Ishikawa (cell line): ENCODE measurements at regions not wholly inside any gene's neighbourhood (a gene's known extent, or its start where the extent isn't known, plus 50 kb on each side); places are given as distances from the start of the nearest gene placed in this dataset.

Source experiments
- CEBPB ChIP-seq: IDR thresholded peaks from 2 replicates; pipeline ENCODE4 v1.6.1; 2012
- CREB1 ChIP-seq: IDR thresholded peaks from 2 replicates; pipeline ENCODE4 v1.6.1; 2012; ENCODE audit warnings: low read depth
- EGR1 ChIP-seq: IDR thresholded peaks from 2 replicates; pipeline ENCODE4 v1.6.1; 2012
- EP300 ChIP-seq: IDR thresholded peaks from 2 replicates; pipeline ENCODE4 v1.6.1; 2012; ENCODE audit warnings: borderline replicate concordance
- FOXM1 ChIP-seq: IDR thresholded peaks from 2 replicates; pipeline ENCODE4 v1.6.1; 2012; ENCODE audit warnings: low read depth, borderline replicate concordance
- NFIC ChIP-seq: IDR thresholded peaks from 2 replicates; pipeline ENCODE4 v1.6.1; 2012
- RAD21 ChIP-seq: IDR thresholded peaks from 2 replicates; pipeline ENCODE4 v1.6.1; 2012; ENCODE audit warnings: low read depth
- TAF1 ChIP-seq: IDR thresholded peaks from 2 replicates; pipeline ENCODE4 v1.6.1; 2012; ENCODE audit warnings: low read depth, mild to moderate bottlenecking
- TCF12 ChIP-seq: IDR thresholded peaks from 2 replicates; pipeline ENCODE4 v1.6.1; 2012; ENCODE audit warnings: low read depth
- TEAD4 ChIP-seq: IDR thresholded peaks from 2 replicates; pipeline ENCODE4 v1.6.1; 2012
- YY1 ChIP-seq: IDR thresholded peaks from 2 replicates; pipeline ENCODE4 v1.6.1; 2012; ENCODE audit warnings: low read depth
- ZBTB7A ChIP-seq: IDR thresholded peaks from 2 replicates; pipeline ENCODE4 v1.6.1; 2012; ENCODE audit warnings: low read depth
- TF ChIP-seq, protein P1 (sequence below): IDR thresholded peaks from 2 replicates; pipeline ENCODE4 v1.6.1; 2012; ENCODE audit warnings: low read depth, mild to moderate bottlenecking
- TF ChIP-seq, protein P2 (sequence below): IDR thresholded peaks from 2 replicates; pipeline ENCODE4 v1.6.1; 2012
- TF ChIP-seq, protein P3 (sequence below): IDR thresholded peaks from 2 replicates; pipeline ENCODE4 v1.6.1; 2012

DNA sequence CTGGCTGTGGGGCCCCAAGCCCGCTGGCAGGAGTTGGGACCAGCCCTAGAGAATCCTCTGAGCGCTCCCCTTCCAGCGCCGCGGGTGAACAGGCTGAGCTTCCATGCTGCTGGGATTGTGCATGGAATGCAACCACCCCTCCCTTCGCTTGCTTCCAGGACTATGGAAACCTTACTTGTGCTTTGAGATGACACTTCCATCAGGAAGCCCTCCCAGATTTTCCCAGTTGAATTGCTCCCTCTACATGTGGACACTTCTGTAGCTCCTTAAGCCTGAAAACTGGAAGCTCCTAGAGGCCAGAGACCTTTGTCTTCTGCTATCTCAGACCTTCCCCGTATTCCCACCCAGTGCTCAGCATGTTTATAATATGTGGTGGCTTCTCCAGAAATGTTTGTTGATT lies 213.2 kb upstream of the RPL38 start:
- TF ChIP-seq YY1 (no peak), FOXM1 (no peak), TEAD4 (no peak), TCF12 (no peak), ZBTB7A (no peak), CREB1 (no peak), EP300 (no peak), EGR1 (no peak), CEBPB (no peak), NFIC (no peak), RAD21 (no peak), TAF1 (no peak)
- TF ChIP-seq, protein P1, sequence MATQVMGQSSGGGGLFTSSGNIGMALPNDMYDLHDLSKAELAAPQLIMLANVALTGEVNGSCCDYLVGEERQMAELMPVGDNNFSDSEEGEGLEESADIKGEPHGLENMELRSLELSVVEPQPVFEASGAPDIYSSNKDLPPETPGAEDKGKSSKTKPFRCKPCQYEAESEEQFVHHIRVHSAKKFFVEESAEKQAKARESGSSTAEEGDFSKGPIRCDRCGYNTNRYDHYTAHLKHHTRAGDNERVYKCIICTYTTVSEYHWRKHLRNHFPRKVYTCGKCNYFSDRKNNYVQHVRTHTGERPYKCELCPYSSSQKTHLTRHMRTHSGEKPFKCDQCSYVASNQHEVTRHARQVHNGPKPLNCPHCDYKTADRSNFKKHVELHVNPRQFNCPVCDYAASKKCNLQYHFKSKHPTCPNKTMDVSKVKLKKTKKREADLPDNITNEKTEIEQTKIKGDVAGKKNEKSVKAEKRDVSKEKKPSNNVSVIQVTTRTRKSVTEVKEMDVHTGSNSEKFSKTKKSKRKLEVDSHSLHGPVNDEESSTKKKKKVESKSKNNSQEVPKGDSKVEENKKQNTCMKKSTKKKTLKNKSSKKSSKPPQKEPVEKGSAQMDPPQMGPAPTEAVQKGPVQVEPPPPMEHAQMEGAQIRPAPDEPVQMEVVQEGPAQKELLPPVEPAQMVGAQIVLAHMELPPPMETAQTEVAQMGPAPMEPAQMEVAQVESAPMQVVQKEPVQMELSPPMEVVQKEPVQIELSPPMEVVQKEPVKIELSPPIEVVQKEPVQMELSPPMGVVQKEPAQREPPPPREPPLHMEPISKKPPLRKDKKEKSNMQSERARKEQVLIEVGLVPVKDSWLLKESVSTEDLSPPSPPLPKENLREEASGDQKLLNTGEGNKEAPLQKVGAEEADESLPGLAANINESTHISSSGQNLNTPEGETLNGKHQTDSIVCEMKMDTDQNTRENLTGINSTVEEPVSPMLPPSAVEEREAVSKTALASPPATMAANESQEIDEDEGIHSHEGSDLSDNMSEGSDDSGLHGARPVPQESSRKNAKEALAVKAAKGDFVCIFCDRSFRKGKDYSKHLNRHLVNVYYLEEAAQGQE = no peak
- TF ChIP-seq, protein P2, sequence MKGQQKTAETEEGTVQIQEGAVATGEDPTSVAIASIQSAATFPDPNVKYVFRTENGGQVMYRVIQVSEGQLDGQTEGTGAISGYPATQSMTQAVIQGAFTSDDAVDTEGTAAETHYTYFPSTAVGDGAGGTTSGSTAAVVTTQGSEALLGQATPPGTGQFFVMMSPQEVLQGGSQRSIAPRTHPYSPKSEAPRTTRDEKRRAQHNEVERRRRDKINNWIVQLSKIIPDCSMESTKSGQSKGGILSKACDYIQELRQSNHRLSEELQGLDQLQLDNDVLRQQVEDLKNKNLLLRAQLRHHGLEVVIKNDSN = no peak
- TF ChIP-seq, protein P3, sequence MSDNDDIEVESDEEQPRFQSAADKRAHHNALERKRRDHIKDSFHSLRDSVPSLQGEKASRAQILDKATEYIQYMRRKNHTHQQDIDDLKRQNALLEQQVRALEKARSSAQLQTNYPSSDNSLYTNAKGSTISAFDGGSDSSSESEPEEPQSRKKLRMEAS = no peak

DNA sequence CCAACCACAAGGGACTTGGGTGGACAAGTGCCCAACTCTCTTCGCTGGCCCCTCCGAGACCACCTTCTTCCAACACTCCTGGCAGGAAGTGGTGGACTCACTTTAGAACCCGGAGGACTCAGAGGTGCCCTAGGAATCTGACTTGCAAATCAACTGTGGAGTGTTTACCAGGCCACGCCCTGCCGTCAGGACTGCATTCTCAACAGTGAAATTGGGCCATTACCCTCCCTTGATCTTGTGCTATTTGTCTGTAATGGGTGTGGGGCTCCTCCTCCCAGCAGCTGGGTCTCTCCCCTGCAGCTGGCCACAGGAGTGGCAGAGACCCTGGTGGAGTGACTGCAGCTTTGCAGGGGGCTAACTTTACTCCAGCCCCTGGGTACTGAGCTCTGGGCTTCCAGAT lies 212.2 kb upstream of the RPL38 start:
- TF ChIP-seq RAD21 = no peak
- no peak for TF ChIP-seq TEAD4

DNA sequence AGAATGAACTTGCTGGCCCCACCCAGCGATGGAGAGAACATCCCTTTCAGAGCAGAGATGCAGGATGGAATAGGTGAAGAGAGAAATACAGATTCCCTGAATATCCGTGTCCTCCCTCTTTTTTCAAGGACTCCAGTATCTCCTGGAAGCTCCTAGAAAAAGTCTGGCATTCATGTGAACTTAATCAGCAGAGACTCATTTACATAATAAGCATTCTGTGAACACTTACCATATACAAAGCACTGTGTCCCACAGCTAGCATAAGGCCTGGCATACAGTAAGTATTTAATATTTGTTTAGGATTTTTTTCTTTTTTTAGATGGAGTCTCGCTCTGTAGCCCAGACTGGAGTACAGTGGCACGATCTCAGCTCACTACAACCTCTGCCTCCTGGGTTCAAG lies 208.5 kb upstream of the RPL38 start:
- TF ChIP-seq EP300 = no peak
- no peak for TF ChIP-seq CREB1
- no peak for TF ChIP-seq TEAD4
- no peak for TF ChIP-seq TCF12
- TF ChIP-seq CEBPB = no peak
- TF ChIP-seq ZBTB7A = no peak
- no peak for TF ChIP-seq TAF1
- TF ChIP-seq YY1 = no peak
- TF ChIP-seq, protein P1 = no peak
- TF ChIP-seq, protein P3 = no peak
- TF ChIP-seq NFIC = no peak
- TF ChIP-seq FOXM1 = no peak
- TF ChIP-seq EGR1 = no peak

DNA sequence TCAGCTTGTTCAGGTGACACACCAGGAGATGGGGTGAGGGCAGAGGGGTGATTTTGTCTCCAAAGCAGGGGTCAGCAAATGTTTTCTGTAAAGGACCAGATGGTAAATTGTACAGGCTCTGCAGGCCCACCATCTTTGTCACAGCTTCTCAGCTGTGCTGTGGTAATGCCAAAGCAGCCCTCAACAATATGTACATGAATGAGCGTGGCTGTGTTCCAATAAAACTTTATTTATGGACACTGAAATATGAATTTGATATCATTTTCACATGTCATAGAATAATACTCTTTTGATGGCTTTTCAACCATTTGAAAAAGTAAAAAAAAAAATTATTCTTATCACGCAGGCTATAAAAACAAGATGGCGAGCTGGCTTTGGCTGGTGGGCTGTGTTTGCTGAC lies 206.4 kb upstream of the RPL38 start:
- TF ChIP-seq EP300 (no peak), TEAD4 (no peak), TAF1 (no peak), EGR1 (no peak), CREB1 (no peak), CEBPB (no peak), ZBTB7A (no peak), FOXM1 (no peak), YY1 (no peak), RAD21 (no peak), TCF12 (no peak), NFIC (no peak)
- TF ChIP-seq, protein P3 = no peak
- TF ChIP-seq, protein P2 = no peak
- TF ChIP-seq, protein P1 = no peak
